HepG2 (cell line): ENCODE measurements at regions not wholly inside any gene's neighbourhood (a gene's known extent, or its start where the extent isn't known, plus 50 kb on each side); places are given as distances from the start of the nearest gene placed in this dataset.

ENCODE experiments used
- AFF4 ChIP-seq: sonication (generic); formaldehyde crosslinking; IDR thresholded peaks from 2 replicates; pipeline ENCODE4 v1.4.0; 2020; ENCODE audit warnings: missing genetic modification reagents
- ISL2 ChIP-seq: sonication (generic); formaldehyde crosslinking; IDR thresholded peaks from 2 replicates; pipeline ENCODE4 v1.5.0; 2020; ENCODE audit warnings: missing genetic modification reagents
- ISX ChIP-seq: sonication (generic); formaldehyde crosslinking; conservative IDR thresholded peaks from 2 replicates; pipeline ENCODE4 v1.5.0; 2020; ENCODE audit warnings: missing genetic modification reagents
- KLF11 ChIP-seq: IDR thresholded peaks from 2 replicates; pipeline ENCODE4 v1.6.1; 2016; ENCODE audit warnings: missing compliant biosample characterization
- LCORL ChIP-seq, 2 experiments: fragments of 450-650 bp in 1 of 2; sonication (generic) in 1 of 2; formaldehyde crosslinking in 1 of 2; IDR thresholded peaks; 2 replicates each; pipeline versions ENCODE4 v1.5.0 to v1.6.1; 2017 to 2020; ENCODE audit warnings: antibody characterized with exemption in 1 of 2, missing genetic modification reagents in 1 of 2
- PCBP1 ChIP-seq: fragments of 200-400 bp; formaldehyde crosslinking; IDR thresholded peaks from 2 replicates; pipeline ENCODE4 v1.6.1; 2017; ENCODE audit warnings: mild to moderate bottlenecking, low read depth, low read length, borderline replicate concordance
- SSRP1 ChIP-seq: IDR thresholded peaks from 2 replicates; pipeline ENCODE4 v1.6.1; 2016; ENCODE audit warnings: control low read depth
- ZNF160 ChIP-seq: sonication (generic); formaldehyde crosslinking; IDR thresholded peaks from 2 replicates; pipeline ENCODE4 v1.8.0; 2022; ENCODE audit warnings: mild to moderate bottlenecking, inconsistent platforms, missing genetic modification reagents
- ZNF414 ChIP-seq: sonication (generic); formaldehyde crosslinking; IDR thresholded peaks from 2 replicates; pipeline ENCODE4 v1.5.0; 2020; ENCODE audit warnings: missing genetic modification reagents
- ZNF574 ChIP-seq: sonication (generic); formaldehyde crosslinking; IDR thresholded peaks from 2 replicates; pipeline ENCODE4 v1.4.0; 2020; ENCODE audit warnings: missing genetic modification reagents
- TF ChIP-seq, protein P1 (sequence below): sonication (generic); formaldehyde crosslinking; IDR thresholded peaks from 2 replicates; pipeline ENCODE4 v1.4.0; 2020; ENCODE audit warnings: missing genetic modification reagents

GRCh38 chr1:4965346-4966075 is 311.1 kb downstream of the AJAP1 start (continued):
- no peak for TF ChIP-seq ZNF574 (CRISPR knock-in tag)
- TF ChIP-seq PCBP1: no peak
- TF ChIP-seq ZNF414: no peak
- no peak for TF ChIP-seq ISX (CRISPR knock-in tag)
- TF ChIP-seq AFF4: no peak
- no peak for TF ChIP-seq KLF11 (CRISPR knock-in tag)
- no peak for TF ChIP-seq ISL2 (CRISPR knock-in tag)
- TF ChIP-seq SSRP1 (CRISPR knock-in tag): no peak
- no peak for TF ChIP-seq LCORL (IDR thresholded peaks at IDR 0.05)
- no peak for TF ChIP-seq LCORL (CRISPR knock-in tag; IDR thresholded peaks at IDR 0.05)
- TF ChIP-seq ZNF160 (CRISPR knock-in tag): no peak
- TF ChIP-seq, protein P1, sequence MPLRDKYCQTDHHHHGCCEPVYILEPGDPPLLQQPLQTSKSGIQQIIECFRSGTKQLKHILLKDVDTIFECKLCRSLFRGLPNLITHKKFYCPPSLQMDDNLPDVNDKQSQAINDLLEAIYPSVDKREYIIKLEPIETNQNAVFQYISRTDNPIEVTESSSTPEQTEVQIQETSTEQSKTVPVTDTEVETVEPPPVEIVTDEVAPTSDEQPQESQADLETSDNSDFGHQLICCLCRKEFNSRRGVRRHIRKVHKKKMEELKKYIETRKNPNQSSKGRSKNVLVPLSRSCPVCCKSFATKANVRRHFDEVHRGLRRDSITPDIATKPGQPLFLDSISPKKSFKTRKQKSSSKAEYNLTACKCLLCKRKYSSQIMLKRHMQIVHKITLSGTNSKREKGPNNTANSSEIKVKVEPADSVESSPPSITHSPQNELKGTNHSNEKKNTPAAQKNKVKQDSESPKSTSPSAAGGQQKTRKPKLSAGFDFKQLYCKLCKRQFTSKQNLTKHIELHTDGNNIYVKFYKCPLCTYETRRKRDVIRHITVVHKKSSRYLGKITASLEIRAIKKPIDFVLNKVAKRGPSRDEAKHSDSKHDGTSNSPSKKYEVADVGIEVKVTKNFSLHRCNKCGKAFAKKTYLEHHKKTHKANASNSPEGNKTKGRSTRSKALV (CRISPR knock-in tag): no peak
- TF ChIP-seq, all 625 proteins: peak for 0
